Activated CD4-positive, CD25-positive, alpha-beta regulatory T cell treated with anti-CD3 and anti-CD28 coated beads, Interleukin-2, amount 50 U/mL, for 24 hours (primary cell): ENCODE measurements at regions not wholly inside any gene's neighbourhood (a gene's known extent, or its start where the extent isn't known, plus 50 kb on each side); places are given as distances from the start of the nearest gene placed in this dataset.

ENCODE experiments used
- ATAC-seq, 2 donors: fragments of 150-1000 bp; cut with Tn5 transposase; one replicate each; pipeline ENCODE4 v1.10.0; 2021; ENCODE audit warnings: mild to moderate bottlenecking in 1 of 2, moderate library complexity in 1 of 2

- ATAC-seq: no peak
Measured at GRCh38 chr5:89520771-89521170, 637.8 kb upstream of the MEF2C start.

GRCh38 chr5:89513299-89514044, 630.5 kb upstream of the MEF2C start:
- ATAC-seq: no peak

GRCh38 chr5:89504051-89504450, 621.1 kb upstream of the MEF2C start:
- no peak for ATAC-seq

- no peak for ATAC-seq
Measured at GRCh38 chr5:89499787-89500186, 616.8 kb upstream of the MEF2C start.

DNA sequence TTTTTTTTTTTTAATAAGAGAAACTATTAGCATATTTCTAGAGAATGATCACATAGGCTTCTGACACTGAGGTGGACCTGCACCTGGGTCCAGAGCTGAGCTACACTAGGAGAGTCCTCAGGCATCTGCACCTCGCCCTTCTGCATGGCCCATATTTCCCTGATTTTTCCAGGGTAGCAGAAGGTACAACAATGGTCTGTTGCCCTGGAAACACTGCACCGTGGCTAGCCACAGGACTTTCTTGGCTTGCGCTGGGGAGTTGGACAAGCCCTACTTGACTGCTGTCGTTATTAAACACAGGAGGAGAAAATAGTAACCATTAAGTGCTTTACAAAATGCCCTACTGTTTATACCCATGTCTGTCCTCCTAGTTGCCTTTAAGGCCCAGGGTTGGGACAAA, 615.7 kb upstream of the MEF2C start:
- ATAC-seq: no peak

DNA sequence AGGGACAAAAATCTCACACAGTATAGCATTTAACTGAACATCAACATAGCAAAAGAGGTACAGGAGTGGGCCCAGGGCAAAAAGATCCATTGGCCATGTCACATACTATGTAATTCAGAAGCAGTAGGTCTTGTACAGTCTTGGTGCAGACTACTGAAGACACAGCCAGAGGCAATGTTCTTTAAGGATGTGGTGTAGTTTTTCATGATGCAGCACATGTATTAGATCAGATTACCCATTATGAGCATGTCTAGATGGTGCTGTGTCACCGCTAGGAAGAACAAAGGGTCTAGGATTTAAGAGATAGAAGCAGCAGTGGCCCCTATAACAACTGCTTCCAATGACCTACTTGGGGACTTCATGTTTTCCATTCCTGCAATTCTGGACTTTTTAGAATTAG, 610.4 kb upstream of the MEF2C start:
- no peak for ATAC-seq

DNA sequence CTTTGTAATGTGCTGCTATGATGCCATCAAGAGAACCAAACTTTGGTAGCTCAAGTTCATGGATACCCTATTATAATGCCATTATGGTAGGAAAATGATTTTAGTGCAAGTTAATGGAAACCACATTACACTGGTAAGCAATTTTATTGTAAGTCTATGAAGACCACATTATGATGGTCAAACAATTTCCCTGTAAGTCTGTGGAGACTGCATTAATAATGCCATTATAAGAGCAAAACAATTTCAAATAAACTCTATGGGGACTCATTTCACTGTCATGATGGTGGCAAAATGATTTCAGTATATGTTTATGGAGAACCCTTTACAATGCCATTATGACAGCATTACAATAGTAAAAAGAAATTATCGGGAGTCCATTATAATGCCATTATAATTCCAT, 602.0 kb upstream of the MEF2C start:
- ATAC-seq: no peak

- ATAC-seq: no peak
Measured at GRCh38 chr5:89480406-89481007, 597.5 kb upstream of the MEF2C start.

GRCh38 chr5:89478851-89479250, 595.9 kb upstream of the MEF2C start:
- ATAC-seq: no peak

GRCh38 chr5:89473196-89473595, 590.2 kb upstream of the MEF2C start:
- no peak for ATAC-seq

- ATAC-seq: no peak
Measured at GRCh38 chr5:89471541-89471940, 588.6 kb upstream of the MEF2C start.

DNA sequence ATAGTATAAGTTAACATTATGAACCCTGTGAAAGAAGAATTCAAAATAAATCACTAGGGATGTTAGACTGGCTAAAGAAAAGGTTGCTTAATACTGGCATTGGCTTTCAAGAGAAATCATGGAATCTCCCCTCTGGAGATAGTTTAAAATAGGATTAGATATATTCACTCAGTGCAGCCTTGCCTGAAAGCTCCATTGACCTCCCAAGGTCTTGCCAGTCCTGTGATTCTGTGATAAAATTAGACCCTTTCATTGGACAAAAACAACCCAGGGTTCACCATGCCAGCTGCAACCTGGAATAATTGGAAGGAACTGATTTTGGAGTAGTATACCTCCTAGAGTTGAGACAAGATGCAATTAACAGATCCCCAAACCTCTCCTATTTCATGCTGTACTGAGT, 588.1 kb upstream of the MEF2C start:
- no peak for ATAC-seq

DNA sequence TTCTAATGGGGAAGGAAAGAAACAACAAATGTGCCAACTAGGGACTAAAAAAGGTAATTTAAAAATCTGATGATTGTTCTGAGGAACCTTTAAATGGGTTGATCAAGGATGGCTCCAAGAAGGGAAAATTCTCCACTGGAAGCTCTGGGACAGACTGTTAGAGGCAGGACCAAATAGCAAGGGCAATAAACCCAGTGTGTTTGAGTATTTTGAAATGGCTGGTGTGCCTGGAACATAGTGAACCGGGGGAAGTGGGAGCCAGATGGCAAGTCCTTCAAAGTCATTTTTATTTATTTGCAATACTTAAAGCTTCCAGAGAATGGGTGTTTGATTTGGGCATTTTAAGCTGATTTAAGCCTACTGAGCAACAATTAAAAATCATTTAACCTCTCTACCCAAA, 587.7 kb upstream of the MEF2C start:
- no peak for ATAC-seq

DNA sequence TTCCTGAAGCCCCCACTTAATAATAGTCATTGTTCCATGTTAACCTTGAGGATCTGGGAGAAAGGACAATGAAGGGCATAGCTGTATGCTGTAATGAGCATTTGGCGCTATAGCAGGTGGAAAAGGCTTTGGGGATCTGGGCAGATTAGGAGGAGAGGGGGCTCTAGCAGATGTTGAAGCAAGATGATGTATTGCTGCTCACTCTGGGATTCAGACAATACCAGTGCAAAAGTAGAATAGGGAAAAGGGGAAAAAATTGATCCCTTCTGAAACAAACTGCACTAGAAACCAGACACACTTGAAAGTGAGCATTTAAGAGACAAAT, 575.3 kb upstream of the MEF2C start:
- no peak for ATAC-seq

DNA sequence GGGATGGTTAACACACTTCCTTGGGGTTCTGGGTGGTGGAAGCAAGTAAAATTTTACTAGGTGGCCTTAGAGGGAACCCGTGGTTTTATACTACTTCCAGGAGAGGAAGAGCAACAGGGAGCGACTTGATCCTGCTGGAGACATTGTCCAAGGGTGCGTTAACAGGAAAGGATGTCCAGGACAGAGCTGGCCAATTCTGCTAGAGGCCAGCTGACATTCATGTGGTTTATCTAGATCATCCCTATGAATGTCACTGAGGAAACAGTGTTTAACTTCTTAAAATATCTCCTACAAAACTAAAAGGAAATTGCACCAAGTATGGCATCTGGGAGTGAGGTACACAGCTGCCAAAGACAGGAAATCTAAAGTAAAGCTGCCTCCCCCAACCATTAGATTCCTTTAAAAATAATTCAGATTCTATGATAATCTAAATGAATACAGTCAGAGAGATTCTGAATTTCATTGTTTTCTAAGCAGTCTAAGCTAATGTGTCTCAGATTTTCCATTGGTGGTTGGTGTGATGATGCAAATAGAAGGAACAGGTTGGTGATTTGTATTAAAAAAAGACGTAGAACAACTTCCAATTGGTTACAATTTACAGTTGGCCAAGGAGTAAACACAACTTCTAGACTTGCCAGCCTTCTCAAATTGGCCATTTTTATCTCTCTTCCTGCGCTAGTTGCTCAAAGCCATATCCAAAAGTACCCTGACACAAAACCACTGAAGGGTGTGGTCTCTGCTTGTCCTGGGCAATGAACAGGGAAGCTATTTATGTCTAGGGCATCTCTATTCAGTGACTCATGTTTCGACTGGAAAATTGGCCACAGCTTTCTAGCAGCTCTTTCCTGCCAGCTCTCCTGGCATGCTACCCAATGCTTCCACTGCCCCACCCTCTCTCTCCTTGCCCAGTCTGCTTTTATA, 574.7 kb upstream of the MEF2C start:
- ATAC-seq: no peak

- no peak for ATAC-seq
Measured at GRCh38 chr5:89452081-89452480, 569.1 kb upstream of the MEF2C start.

DNA sequence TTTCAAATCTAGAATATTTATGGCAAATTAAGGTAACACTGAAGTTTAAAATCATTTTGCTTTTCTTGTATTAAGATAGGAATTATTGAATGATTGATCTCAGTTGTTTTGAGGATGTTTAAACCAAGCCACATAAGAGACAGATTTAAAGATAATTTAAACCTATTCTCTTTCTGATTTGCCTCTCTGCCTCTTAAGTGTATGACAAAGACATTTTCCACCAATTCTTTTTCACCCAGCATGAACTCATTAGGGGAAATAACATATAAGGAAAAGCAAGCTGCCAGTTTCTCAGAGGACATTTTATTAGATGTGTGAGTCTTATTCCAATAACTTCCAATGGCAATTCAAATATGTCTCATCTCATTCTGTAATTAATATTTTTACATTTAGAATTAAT, 568.3 kb upstream of the MEF2C start:
- no peak for ATAC-seq

- ATAC-seq: no peak
Measured at GRCh38 chr5:89450149-89450538, 567.2 kb upstream of the MEF2C start.

GRCh38 chr5:89449392-89450148, 566.6 kb upstream of the MEF2C start:
- ATAC-seq: no peak

GRCh38 chr5:89447027-89447426, 564.0 kb upstream of the MEF2C start:
- ATAC-seq: no peak

- ATAC-seq: no peak
Measured at GRCh38 chr5:89445106-89445745, 562.2 kb upstream of the MEF2C start.

- no peak for ATAC-seq
Measured at GRCh38 chr5:89444088-89444487, 561.1 kb upstream of the MEF2C start.

- no peak for ATAC-seq
Measured at GRCh38 chr5:89443508-89443907, 560.5 kb upstream of the MEF2C start.
